HEK293 (cell line): ENCODE measurements at regions not wholly inside any gene's neighbourhood (a gene's known extent, or its start where the extent isn't known, plus 50 kb on each side); places are given as distances from the start of the nearest gene placed in this dataset.

Source experiments
- CTCF ChIA-PET: fragments of 350-600 bp; formaldehyde crosslinking; extraction: SDS; loops from one replicate; lab custom pipeline; 2021; ENCODE audit warnings: antibody characterized with exemption; lab: Yijun Ruan, JAX
- POLR2A ChIA-PET: fragments of 300-600 bp; formaldehyde crosslinking; extraction: SDS; loops from one replicate; lab custom pipeline; 2020; ENCODE audit warnings: antibody characterized with exemption, inconsistent platforms; lab: Yijun Ruan, JAX
- H3K27ac ChIP-seq: fragments of 200-500 bp; sonication (Bioruptor generic); 2 replicates; pipeline ENCODE4 v1.5.1; 2014; ENCODE audit warnings: low read depth, low read length, control low read depth, inconsistent platforms; ENCODE audit errors: extremely low read depth
- H3K36me3 ChIP-seq, 2 experiments: fragments of 200-500 bp in 1 of 2; sonication (Bioruptor generic) in 1 of 2; 1 replicate in 1 of 2; 2 replicates in 1 of 2; pipeline ENCODE4 v1.5.1; 2014 to 2017; ENCODE audit warnings: inconsistent platforms in 2 of 2, low read length in 2 of 2; ENCODE audit not compliant: control insufficient read depth in 2 of 2, insufficient read depth in 1 of 2
- H3K4me1 ChIP-seq: fragments of 200-500 bp; sonication (Bioruptor generic); 2 replicates; pipeline ENCODE4 v1.5.1; 2014; ENCODE audit warnings: mild to moderate bottlenecking, low read length, inconsistent platforms; ENCODE audit not compliant: control insufficient read depth, insufficient read depth
- H3K4me3 ChIP-seq: 2 replicates; pipeline ENCODE4 v1.5.1; 2011; ENCODE audit warnings: low read depth, mild to moderate bottlenecking, control low read depth, low read length, moderate library complexity
- H3K9me3 ChIP-seq: fragments of 200-500 bp; sonication (Bioruptor generic); 2 replicates; pipeline ENCODE4 v1.5.1; 2014; ENCODE audit warnings: low read depth, low read length, inconsistent platforms; ENCODE audit not compliant: control insufficient read depth, insufficient read depth
- MYNN ChIP-seq: fragments of 450-650 bp; formaldehyde crosslinking; IDR thresholded peaks from 2 replicates; pipeline ENCODE4 v1.5.1; 2016; ENCODE audit warnings: missing biosample characterization, missing genetic modification characterization, borderline replicate concordance
- PRDM1 ChIP-seq: fragments of 450-650 bp; formaldehyde crosslinking; IDR thresholded peaks from 2 replicates; pipeline ENCODE4; 2016; ENCODE audit warnings: missing biosample characterization, missing genetic modification characterization
- ZFP37 ChIP-seq: fragments of 450-650 bp; formaldehyde crosslinking; IDR thresholded peaks from 2 replicates; pipeline ENCODE4 v1.5.1; 2016; ENCODE audit warnings: missing biosample characterization, missing genetic modification characterization
- ZNF140 ChIP-seq: fragments of 450-650 bp; formaldehyde crosslinking; IDR thresholded peaks from 2 replicates; pipeline ENCODE4 v1.5.1; 2016; ENCODE audit warnings: missing biosample characterization, missing genetic modification characterization
- ZNF175 ChIP-seq: fragments of 450-650 bp; formaldehyde crosslinking; IDR thresholded peaks from 2 replicates; pipeline ENCODE4 v1.5.1; 2016; ENCODE audit warnings: missing biosample characterization, missing genetic modification characterization
- ZNF2 ChIP-seq: fragments of 450-650 bp; formaldehyde crosslinking; IDR thresholded peaks from 2 replicates; pipeline ENCODE4 v1.5.1; 2016; ENCODE audit warnings: missing biosample characterization, missing genetic modification characterization
- ZNF221 ChIP-seq: fragments of 450-650 bp; formaldehyde crosslinking; IDR thresholded peaks from 2 replicates; pipeline ENCODE4 v1.5.1; 2017; ENCODE audit warnings: missing biosample characterization, missing genetic modification characterization, borderline replicate concordance
- ZNF366 ChIP-seq: fragments of 450-650 bp; formaldehyde crosslinking; conservative IDR thresholded peaks from 2 replicates; pipeline ENCODE4 v1.5.1; 2016; ENCODE audit warnings: missing biosample characterization, missing genetic modification characterization
- ZNF561 ChIP-seq: fragments of 450-650 bp; IDR thresholded peaks from 2 replicates; pipeline ENCODE4 v1.5.1; 2018; ENCODE audit warnings: missing biosample characterization, missing genetic modification characterization, borderline replicate concordance
- ZNF600 ChIP-seq: fragments of 450-650 bp; formaldehyde crosslinking; IDR thresholded peaks from 2 replicates; pipeline ENCODE4 v1.5.1; 2016; ENCODE audit warnings: missing biosample characterization, missing genetic modification characterization
- ZNF610 ChIP-seq: fragments of 450-650 bp; formaldehyde crosslinking; IDR thresholded peaks from 2 replicates; pipeline ENCODE4 v1.5.1; 2016; ENCODE audit warnings: missing biosample characterization, missing genetic modification characterization, borderline replicate concordance
- ZNF658 ChIP-seq: fragments of 450-650 bp; formaldehyde crosslinking; IDR thresholded peaks from 2 replicates; pipeline ENCODE4; 2016; ENCODE audit warnings: missing biosample characterization, missing genetic modification characterization
- ZNF777 ChIP-seq: fragments of 450-650 bp; formaldehyde crosslinking; IDR thresholded peaks from 2 replicates; pipeline ENCODE4 v1.5.1; 2017; ENCODE audit warnings: missing biosample characterization, missing genetic modification characterization, borderline replicate concordance
- TF ChIP-seq, protein P1 (sequence below): fragments of 450-650 bp; formaldehyde crosslinking; IDR thresholded peaks from 2 replicates; pipeline ENCODE4 v1.5.1; 2017; ENCODE audit warnings: missing biosample characterization, missing genetic modification characterization
- TF ChIP-seq, protein P2 (sequence below): fragments of 450-650 bp; formaldehyde crosslinking; IDR thresholded peaks from 2 replicates; pipeline ENCODE4 v1.5.1; 2016; ENCODE audit warnings: missing biosample characterization, missing genetic modification characterization, borderline replicate concordance

DNA sequence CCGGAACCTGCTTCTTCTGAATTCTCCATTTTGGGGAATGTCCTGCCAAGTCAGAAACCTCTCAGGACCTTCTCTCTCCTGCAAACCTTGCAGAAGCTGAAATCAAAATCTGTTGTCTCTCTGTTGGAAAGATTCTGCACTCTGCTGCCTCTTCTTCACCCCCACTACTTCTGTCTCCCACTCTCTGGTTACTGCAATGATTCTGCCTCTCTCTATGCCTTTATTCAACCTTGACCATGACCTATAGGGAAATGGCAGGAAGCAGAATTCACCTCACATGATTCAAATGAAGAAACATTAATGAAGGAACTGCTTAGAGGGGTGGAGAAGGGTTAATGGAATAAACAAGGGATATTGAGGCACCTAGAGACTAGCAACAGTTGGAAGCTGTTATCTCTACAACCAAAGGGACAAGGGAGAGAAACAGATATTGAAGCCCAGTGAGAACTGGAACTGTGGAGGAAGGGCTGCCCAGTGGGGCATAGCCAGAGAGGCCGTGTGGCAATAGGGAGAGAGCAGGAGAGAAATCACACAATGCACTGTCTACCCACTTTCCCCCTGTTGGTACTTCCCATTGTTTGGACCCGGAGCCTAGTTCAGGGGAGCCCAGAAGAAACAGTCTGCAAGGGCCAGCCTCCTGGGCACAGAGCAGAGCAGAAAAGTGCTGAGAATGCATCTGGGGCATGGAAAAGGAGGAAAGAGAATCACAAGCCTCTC lies 76.1 kb upstream of the JUN start:
- no peak for TF ChIP-seq ZNF600 (tag by site-specific recombination)
- TF ChIP-seq ZNF610 (tag by site-specific recombination) = no peak
- TF ChIP-seq ZNF658 (tag by site-specific recombination) = no peak
- TF ChIP-seq ZNF221 (tag by site-specific recombination) = no peak
- no peak for TF ChIP-seq ZNF561 (tag by site-specific recombination)
- TF ChIP-seq, protein P1, sequence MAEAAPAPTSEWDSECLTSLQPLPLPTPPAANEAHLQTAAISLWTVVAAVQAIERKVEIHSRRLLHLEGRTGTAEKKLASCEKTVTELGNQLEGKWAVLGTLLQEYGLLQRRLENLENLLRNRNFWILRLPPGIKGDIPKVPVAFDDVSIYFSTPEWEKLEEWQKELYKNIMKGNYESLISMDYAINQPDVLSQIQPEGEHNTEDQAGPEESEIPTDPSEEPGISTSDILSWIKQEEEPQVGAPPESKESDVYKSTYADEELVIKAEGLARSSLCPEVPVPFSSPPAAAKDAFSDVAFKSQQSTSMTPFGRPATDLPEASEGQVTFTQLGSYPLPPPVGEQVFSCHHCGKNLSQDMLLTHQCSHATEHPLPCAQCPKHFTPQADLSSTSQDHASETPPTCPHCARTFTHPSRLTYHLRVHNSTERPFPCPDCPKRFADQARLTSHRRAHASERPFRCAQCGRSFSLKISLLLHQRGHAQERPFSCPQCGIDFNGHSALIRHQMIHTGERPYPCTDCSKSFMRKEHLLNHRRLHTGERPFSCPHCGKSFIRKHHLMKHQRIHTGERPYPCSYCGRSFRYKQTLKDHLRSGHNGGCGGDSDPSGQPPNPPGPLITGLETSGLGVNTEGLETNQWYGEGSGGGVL (tag by site-specific recombination) = no peak
- TF ChIP-seq ZNF140 = no peak
- no peak for TF ChIP-seq ZFP37 (tag by site-specific recombination)
- TF ChIP-seq ZNF777 (tag by site-specific recombination) = no peak
- no peak for TF ChIP-seq MYNN (tag by site-specific recombination)
- no peak for TF ChIP-seq ZNF2 (tag by site-specific recombination)
- TF ChIP-seq, all 188 proteins: peak for 0
- Histone ChIP-seq H3K36me3 (no peaks in the 10 kb centered on the region), H3K4me3 (no peak overlapping the region), H3K4me1 (peaks cover 5% of the 10 kb centered on the region; the same call in 1 of the 2 replicates), H3K27ac (no peak overlapping the region), H3K9me3 (no peaks in the 10 kb centered on the region)
- CTCF ChIA-PET = interaction anchor here (1.1 kb wide), 1 partner anchor 9 kb away, joined by 3 read pairs; no protein-coding TSS in a partner anchor
- POLR2A ChIA-PET = no interaction called here

DNA sequence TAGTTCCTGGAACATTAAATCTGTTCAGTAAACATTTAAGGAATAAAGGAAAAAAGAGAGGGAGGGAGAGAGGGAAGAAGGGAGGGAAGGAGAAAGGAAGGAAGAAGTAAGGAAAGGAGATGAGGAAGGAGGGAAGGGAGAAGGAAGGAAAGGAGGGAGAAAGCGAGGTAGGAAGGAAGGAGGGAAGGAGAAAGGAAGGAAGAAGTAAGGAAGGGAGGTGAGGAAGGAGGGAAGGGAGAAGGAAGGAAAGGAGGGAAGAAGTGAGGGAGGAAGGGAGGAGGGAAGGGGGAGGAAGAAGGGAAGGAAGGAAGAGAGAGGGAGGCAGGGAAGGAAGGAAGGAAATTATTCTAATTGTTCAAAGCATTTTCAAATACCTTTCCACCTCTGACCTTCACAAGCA lies 77.2 kb upstream of the JUN start:
- no peaks in the 10 kb centered on the region for H3K9me3 ChIP-seq
- no peak overlapping the region for H3K4me3 ChIP-seq
- H3K4me1 ChIP-seq = peaks cover 5% of the 10 kb centered on the region; the same call in 1 of the 2 replicates
- no peak overlapping the region for H3K27ac ChIP-seq
- no peaks in the 10 kb centered on the region for H3K36me3 ChIP-seq
- peak; percentile 85 for TF ChIP-seq PRDM1 (tag by site-specific recombination)
- no peak for TF ChIP-seq ZNF175 (tag by site-specific recombination)
- peak; percentile 96 for TF ChIP-seq ZNF366 (tag by site-specific recombination)
- POLR2A ChIA-PET = interaction anchor here (1.0 kb wide), 1 partner anchor 77 kb away, joined by 3 read pairs; the partner anchor contains the start of gene JUN
- CTCF ChIA-PET = interaction anchor here (1.1 to 1.2 kb wide), 2 partner anchors 10 to 35 kb away, joined by 3 read pairs; no protein-coding TSS in a partner anchor

DNA sequence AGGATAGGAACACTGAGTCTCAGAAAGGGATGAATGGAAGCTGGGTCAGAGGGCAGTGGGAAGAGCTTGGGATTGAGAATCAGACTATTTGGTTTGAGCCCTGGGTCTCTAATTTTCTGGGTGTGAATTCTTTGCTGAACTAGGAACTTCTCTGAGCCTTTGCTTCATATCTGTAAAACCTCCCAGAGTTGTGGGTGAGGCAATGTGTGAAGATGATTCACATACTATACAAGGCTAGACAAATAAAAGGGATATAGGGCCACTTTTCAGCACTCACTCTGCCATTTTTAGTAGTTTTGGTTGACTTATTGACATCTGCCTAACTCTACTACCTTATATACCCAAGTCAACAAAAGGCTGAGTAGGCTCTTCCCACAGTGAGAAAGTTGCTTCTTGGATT lies 77.7 kb upstream of the JUN start:
- peaks cover 5% of the 10 kb centered on the region; the same call in 1 of the 2 replicates for H3K4me1 ChIP-seq
- CTCF ChIA-PET = interaction anchor here (1.2 kb wide), 1 partner anchor 34 kb away, joined by 3 read pairs; no protein-coding TSS in a partner anchor
- H3K9me3 ChIP-seq = no peaks in the 10 kb centered on the region
- no peak for TF ChIP-seq ZNF2 (tag by site-specific recombination)
- peak; percentile 6; the same call in 1 of the 2 replicates for TF ChIP-seq ZNF366 (tag by site-specific recombination)
- TF ChIP-seq, protein P2, sequence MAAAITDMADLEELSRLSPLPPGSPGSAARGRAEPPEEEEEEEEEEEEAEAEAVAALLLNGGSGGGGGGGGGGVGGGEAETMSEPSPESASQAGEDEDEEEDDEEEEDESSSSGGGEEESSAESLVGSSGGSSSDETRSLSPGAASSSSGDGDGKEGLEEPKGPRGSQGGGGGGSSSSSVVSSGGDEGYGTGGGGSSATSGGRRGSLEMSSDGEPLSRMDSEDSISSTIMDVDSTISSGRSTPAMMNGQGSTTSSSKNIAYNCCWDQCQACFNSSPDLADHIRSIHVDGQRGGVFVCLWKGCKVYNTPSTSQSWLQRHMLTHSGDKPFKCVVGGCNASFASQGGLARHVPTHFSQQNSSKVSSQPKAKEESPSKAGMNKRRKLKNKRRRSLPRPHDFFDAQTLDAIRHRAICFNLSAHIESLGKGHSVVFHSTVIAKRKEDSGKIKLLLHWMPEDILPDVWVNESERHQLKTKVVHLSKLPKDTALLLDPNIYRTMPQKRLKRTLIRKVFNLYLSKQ (tag by site-specific recombination) = no peak
- TF ChIP-seq, all 188 proteins: peak for 1
- POLR2A ChIA-PET = interaction anchor here (1.0 kb wide), 1 partner anchor 77 kb away, joined by 3 read pairs; the partner anchor contains the start of gene JUN
- H3K4me3 ChIP-seq = no peak overlapping the region
- no peak overlapping the region for H3K27ac ChIP-seq
- no peaks in the 10 kb centered on the region for H3K36me3 ChIP-seq
